SK-N-SH treated with all-trans-retinoic acid at 6 μM for 48 hours (cell line): ENCODE measurements at regions not wholly inside any gene's neighbourhood (a gene's known extent, or its start where the extent isn't known, plus 50 kb on each side); places are given as distances from the start of the nearest gene placed in this dataset.

Experiments used
- ATAC-seq: fragments of 200-7000 bp; cut with Tn5 transposase; 3 replicates; pipeline ENCODE4 v1.9.1; 2020; ENCODE audit warnings: mild to moderate bottlenecking, moderate library complexity
- ARNTL ChIP-seq: fragments of 450-650 bp; formaldehyde crosslinking; IDR thresholded peaks from 2 replicates; pipeline ENCODE4 v1.5.0; 2020; ENCODE audit warnings: low read depth, mild to moderate bottlenecking, moderate library complexity, borderline replicate concordance
- CSDC2 ChIP-seq: fragments of 250-450 bp; sonication (Bioruptor Pico); IDR thresholded peaks from 2 replicates; pipeline ENCODE4 v1.5.0; 2020; ENCODE audit warnings: mild to moderate bottlenecking, moderate library complexity
- ESRRG ChIP-seq: fragments of 250-450 bp; sonication (Bioruptor Pico); IDR thresholded peaks from 2 replicates; pipeline ENCODE4 v1.6.1; 2021; ENCODE audit warnings: mild to moderate bottlenecking
- OSR1 ChIP-seq: fragments of 250-450 bp; sonication (Bioruptor Pico); IDR thresholded peaks from 2 replicates; pipeline ENCODE4 v1.8.0; 2022; ENCODE audit warnings: moderate library complexity, mild to moderate bottlenecking, inconsistent platforms
- PPARA ChIP-seq: fragments of 250-450 bp; sonication (Bioruptor Pico); IDR thresholded peaks from 2 replicates; pipeline ENCODE4 v1.5.0; 2020; ENCODE audit warnings: mild to moderate bottlenecking, borderline replicate concordance
- RARB ChIP-seq: fragments of 250-450 bp; sonication (Bioruptor Pico); IDR thresholded peaks from 2 replicates; pipeline ENCODE4 v1.8.0; 2021; ENCODE audit warnings: mild to moderate bottlenecking, moderate library complexity
- SNAI2 ChIP-seq: fragments of 250-450 bp; sonication (Bioruptor Pico); IDR thresholded peaks from 2 replicates; pipeline ENCODE4 v1.5.0; 2020; ENCODE audit warnings: mild to moderate bottlenecking, moderate library complexity
- TCF4 ChIP-seq: fragments of 250-450 bp; sonication (Bioruptor Pico); IDR thresholded peaks from 2 replicates; pipeline ENCODE4 v1.8.0; 2021; ENCODE audit warnings: mild to moderate bottlenecking, moderate library complexity, borderline replicate concordance
- TOX ChIP-seq: fragments of 250-450 bp; sonication (Bioruptor Pico); IDR thresholded peaks from 2 replicates; pipeline ENCODE4 v1.8.0; 2021; ENCODE audit warnings: mild to moderate bottlenecking, moderate library complexity, borderline replicate concordance
- ZC3H10 ChIP-seq: fragments of 250-450 bp; sonication (Bioruptor Pico); IDR thresholded peaks from 2 replicates; pipeline ENCODE4 v1.5.1; 2021; ENCODE audit warnings: mild to moderate bottlenecking, moderate library complexity
- ZFP3 ChIP-seq: fragments of 250-450 bp; sonication (Bioruptor Pico); IDR thresholded peaks from 2 replicates; pipeline ENCODE4 v1.5.0; 2020; ENCODE audit warnings: mild to moderate bottlenecking, moderate library complexity
- ZFP30 ChIP-seq: fragments of 450-650 bp; formaldehyde crosslinking; IDR thresholded peaks from 2 replicates; pipeline ENCODE4 v1.5.0; 2022; ENCODE audit warnings: mild to moderate bottlenecking, moderate library complexity
- ZNF70 ChIP-seq: fragments of 450-650 bp; formaldehyde crosslinking; IDR thresholded peaks from 2 replicates; pipeline ENCODE4 v1.5.0; 2020; ENCODE audit warnings: mild to moderate bottlenecking, moderate library complexity
- ZNF8 ChIP-seq: fragments of 450-650 bp; formaldehyde crosslinking; IDR thresholded peaks from 2 replicates; pipeline ENCODE4 v1.5.0; 2020; ENCODE audit warnings: mild to moderate bottlenecking, moderate library complexity
- TF ChIP-seq, protein P1 (sequence below): fragments of 250-450 bp; sonication (Bioruptor Pico); IDR thresholded peaks from 2 replicates; pipeline ENCODE4 v1.8.0; 2021; ENCODE audit warnings: low read depth, mild to moderate bottlenecking, moderate library complexity, borderline replicate concordance
- TF ChIP-seq, protein P2 (sequence below): fragments of 250-450 bp; sonication (Bioruptor Pico); IDR thresholded peaks from 2 replicates; pipeline ENCODE4 v1.5.1; 2021; ENCODE audit warnings: mild to moderate bottlenecking, moderate library complexity
- TF ChIP-seq, protein P3 (sequence below): fragments of 250-450 bp; sonication (Bioruptor Pico); IDR thresholded peaks from 2 replicates; pipeline ENCODE4 v1.5.1; 2020; ENCODE audit warnings: low read depth, mild to moderate bottlenecking, moderate library complexity
- TF ChIP-seq, protein P4 (sequence below): fragments of 250-450 bp; sonication (Bioruptor Pico); IDR thresholded peaks from 2 replicates; pipeline ENCODE4 v1.5.0; 2020; ENCODE audit warnings: mild to moderate bottlenecking, moderate library complexity
- TF ChIP-seq, protein P5 (sequence below): fragments of 250-450 bp; sonication (Bioruptor Pico); IDR thresholded peaks from 2 replicates; pipeline ENCODE4 v1.8.0; 2020; ENCODE audit warnings: mild to moderate bottlenecking, moderate library complexity, borderline replicate concordance

DNA sequence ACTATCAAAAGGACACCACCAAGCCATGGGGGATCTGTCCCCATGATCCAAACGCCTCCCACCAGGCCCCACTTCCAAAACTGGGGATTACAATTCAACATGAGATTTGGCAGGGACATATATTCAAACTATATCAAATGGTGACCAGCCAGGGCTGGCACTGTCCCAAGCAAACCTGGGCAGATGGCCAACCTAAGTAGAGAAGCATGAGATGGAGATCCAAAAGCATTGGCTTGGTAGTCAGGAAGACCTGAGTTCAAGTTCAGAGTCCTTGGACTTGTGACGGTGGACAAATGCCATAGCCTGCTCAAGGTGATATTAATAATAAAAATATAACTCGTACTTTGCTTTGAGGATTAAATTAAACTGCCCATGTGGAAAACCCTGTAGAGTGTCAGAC is 79.2 kb upstream of the HS3ST1 start (continued):
- TF ChIP-seq, protein P1, sequence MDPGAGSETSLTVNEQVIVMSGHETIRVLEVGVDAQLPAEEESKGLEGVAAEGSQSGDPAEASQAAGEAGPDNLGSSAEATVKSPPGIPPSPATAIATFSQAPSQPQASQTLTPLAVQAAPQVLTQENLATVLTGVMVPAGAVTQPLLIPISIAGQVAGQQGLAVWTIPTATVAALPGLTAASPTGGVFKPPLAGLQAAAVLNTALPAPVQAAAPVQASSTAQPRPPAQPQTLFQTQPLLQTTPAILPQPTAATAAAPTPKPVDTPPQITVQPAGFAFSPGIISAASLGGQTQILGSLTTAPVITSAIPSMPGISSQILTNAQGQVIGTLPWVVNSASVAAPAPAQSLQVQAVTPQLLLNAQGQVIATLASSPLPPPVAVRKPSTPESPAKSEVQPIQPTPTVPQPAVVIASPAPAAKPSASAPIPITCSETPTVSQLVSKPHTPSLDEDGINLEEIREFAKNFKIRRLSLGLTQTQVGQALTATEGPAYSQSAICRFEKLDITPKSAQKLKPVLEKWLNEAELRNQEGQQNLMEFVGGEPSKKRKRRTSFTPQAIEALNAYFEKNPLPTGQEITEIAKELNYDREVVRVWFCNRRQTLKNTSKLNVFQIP: no peak
- TF ChIP-seq OSR1 (CRISPR knock-in tag): no peak
- TF ChIP-seq, protein P2, sequence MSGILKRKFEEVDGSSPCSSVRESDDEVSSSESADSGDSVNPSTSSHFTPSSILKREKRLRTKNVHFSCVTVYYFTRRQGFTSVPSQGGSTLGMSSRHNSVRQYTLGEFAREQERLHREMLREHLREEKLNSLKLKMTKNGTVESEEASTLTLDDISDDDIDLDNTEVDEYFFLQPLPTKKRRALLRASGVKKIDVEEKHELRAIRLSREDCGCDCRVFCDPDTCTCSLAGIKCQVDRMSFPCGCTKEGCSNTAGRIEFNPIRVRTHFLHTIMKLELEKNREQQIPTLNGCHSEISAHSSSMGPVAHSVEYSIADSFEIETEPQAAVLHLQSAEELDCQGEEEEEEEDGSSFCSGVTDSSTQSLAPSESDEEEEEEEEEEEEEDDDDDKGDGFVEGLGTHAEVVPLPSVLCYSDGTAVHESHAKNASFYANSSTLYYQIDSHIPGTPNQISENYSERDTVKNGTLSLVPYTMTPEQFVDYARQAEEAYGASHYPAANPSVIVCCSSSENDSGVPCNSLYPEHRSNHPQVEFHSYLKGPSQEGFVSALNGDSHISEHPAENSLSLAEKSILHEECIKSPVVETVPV (CRISPR knock-in tag): no peak
- no peak for TF ChIP-seq PPARA
- TF ChIP-seq SNAI2 (CRISPR knock-in tag): no peak
- no peak for TF ChIP-seq ZFP30 (CRISPR knock-in tag)
- no peak for TF ChIP-seq ZC3H10 (CRISPR knock-in tag)
- TF ChIP-seq ZFP3: no peak
- no peak for TF ChIP-seq ARNTL (CRISPR knock-in tag)
- no peak for TF ChIP-seq TOX (CRISPR knock-in tag)
- TF ChIP-seq ESRRG (CRISPR knock-in tag): no peak
- TF ChIP-seq, protein P3, sequence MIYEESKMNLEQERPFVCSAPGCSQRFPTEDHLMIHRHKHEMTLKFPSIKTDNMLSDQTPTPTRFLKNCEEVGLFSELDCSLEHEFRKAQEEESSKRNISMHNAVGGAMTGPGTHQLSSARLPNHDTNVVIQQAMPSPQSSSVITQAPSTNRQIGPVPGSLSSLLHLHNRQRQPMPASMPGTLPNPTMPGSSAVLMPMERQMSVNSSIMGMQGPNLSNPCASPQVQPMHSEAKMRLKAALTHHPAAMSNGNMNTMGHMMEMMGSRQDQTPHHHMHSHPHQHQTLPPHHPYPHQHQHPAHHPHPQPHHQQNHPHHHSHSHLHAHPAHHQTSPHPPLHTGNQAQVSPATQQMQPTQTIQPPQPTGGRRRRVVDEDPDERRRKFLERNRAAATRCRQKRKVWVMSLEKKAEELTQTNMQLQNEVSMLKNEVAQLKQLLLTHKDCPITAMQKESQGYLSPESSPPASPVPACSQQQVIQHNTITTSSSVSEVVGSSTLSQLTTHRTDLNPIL (CRISPR knock-in tag): no peak

DNA sequence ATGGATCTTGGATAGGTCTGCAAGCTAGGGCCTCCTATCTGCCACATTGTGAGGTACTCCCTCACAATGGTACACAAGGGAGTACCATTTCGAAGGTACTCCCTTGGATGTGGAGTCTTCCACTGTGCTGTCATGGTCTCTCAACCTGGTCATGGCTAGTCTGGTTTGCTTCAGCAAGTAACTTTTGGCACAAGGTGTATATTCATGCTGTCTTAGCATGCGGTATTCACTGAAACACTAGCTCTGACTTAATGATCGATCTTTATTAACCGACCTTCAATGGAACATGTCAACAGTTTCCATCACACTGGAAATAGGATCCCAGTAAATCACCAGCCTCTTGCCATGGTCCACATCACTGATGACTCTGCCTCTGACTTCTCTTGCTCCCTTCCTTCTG is 77.5 kb upstream of the HS3ST1 start:
- no peak for ATAC-seq
- TF ChIP-seq CSDC2 (CRISPR knock-in tag) (no peak), ESRRG (CRISPR knock-in tag) (no peak), ZNF8 (CRISPR knock-in tag) (no peak), TCF4 (CRISPR knock-in tag) (no peak), SNAI2 (CRISPR knock-in tag) (no peak), ZNF70 (CRISPR knock-in tag) (no peak), OSR1 (CRISPR knock-in tag) (no peak), ZFP3 (no peak), RARB (no peak), TOX (CRISPR knock-in tag) (no peak)
- TF ChIP-seq, protein P4, sequence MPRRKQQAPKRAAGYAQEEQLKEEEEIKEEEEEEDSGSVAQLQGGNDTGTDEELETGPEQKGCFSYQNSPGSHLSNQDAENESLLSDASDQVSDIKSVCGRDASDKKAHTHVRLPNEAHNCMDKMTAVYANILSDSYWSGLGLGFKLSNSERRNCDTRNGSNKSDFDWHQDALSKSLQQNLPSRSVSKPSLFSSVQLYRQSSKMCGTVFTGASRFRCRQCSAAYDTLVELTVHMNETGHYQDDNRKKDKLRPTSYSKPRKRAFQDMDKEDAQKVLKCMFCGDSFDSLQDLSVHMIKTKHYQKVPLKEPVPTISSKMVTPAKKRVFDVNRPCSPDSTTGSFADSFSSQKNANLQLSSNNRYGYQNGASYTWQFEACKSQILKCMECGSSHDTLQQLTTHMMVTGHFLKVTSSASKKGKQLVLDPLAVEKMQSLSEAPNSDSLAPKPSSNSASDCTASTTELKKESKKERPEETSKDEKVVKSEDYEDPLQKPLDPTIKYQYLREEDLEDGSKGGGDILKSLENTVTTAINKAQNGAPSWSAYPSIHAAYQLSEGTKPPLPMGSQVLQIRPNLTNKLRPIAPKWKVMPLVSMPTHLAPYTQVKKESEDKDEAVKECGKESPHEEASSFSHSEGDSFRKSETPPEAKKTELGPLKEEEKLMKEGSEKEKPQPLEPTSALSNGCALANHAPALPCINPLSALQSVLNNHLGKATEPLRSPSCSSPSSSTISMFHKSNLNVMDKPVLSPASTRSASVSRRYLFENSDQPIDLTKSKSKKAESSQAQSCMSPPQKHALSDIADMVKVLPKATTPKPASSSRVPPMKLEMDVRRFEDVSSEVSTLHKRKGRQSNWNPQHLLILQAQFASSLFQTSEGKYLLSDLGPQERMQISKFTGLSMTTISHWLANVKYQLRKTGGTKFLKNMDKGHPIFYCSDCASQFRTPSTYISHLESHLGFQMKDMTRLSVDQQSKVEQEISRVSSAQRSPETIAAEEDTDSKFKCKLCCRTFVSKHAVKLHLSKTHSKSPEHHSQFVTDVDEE (CRISPR knock-in tag): no peak
- TF ChIP-seq, all 23 proteins: peak for 0

DNA sequence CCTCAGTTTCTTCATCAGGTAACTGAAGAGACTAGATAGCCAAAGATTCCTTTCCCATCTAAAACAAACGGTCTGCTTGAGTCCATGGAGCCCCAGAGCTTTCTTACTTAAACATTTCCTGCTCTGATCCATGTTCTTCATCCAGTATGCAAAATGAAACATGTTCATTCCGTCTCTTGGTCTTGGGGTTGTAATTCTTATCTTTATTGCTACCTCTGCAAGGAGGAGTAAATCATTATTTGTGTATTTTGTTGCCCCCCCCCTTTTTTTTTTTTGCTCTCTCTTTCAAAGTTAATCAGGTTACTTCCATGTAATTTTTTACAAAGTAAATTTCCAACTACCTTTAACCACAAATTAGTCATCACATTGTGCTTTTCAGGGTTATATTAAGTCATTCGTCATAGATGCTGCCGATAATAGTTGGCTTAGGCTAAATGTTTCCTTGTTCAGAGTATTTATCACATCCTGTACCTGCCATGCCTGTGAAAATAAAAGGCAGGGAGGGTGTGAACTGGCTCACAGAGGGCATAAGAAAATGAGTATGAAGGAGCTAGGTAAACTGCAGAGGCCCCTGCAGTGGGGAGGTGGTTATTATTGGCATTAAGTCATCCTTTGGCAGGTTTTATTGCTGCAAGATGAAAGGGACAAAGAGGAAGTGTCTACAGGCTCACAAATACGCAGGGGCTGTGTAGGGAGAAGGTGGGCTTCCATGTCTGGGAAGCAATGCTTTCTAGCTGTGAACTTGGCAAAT is 76.7 kb upstream of the HS3ST1 start:
- TF ChIP-seq CSDC2 (CRISPR knock-in tag): no peak
- no peak for TF ChIP-seq SNAI2 (CRISPR knock-in tag)
- TF ChIP-seq, protein P4 (CRISPR knock-in tag): no peak
- TF ChIP-seq, protein P2 (CRISPR knock-in tag): no peak
- TF ChIP-seq, protein P1: no peak
- TF ChIP-seq, protein P5, sequence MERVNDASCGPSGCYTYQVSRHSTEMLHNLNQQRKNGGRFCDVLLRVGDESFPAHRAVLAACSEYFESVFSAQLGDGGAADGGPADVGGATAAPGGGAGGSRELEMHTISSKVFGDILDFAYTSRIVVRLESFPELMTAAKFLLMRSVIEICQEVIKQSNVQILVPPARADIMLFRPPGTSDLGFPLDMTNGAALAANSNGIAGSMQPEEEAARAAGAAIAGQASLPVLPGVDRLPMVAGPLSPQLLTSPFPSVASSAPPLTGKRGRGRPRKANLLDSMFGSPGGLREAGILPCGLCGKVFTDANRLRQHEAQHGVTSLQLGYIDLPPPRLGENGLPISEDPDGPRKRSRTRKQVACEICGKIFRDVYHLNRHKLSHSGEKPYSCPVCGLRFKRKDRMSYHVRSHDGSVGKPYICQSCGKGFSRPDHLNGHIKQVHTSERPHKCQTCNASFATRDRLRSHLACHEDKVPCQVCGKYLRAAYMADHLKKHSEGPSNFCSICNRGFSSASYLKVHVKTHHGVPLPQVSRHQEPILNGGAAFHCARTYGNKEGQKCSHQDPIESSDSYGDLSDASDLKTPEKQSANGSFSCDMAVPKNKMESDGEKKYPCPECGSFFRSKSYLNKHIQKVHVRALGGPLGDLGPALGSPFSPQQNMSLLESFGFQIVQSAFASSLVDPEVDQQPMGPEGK: no peak
- TF ChIP-seq, all 23 proteins: peak for 0
- no peak for ATAC-seq
